ENCODE measurements at regions not wholly inside any gene's neighbourhood (a gene's known extent, or its start where the extent isn't known, plus 50 kb on each side); places are given as distances from the start of the nearest gene placed in this dataset.

DNA sequence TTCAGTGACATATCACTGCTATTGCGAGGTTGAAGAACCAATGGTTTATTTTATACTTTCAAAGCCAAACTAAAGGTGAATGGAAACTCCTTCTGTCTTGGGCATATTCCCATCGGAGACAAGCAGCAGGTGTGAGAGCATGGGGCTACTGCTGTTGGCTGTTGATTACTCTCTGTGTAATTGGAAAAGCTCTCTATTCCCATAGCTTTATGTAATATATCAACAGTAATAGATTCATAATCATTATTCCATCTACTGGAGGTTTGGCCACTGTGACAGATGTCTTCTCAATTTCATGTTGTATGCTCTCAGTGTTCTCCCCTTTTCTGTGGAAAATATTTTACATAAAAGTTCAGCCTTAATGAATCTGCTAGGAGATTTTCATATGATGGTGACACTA lies 352.0 kb downstream of the BTG1 start:
- DNase-seq (ENCODE audit: low read depth, low spot score) = no peak

DNA sequence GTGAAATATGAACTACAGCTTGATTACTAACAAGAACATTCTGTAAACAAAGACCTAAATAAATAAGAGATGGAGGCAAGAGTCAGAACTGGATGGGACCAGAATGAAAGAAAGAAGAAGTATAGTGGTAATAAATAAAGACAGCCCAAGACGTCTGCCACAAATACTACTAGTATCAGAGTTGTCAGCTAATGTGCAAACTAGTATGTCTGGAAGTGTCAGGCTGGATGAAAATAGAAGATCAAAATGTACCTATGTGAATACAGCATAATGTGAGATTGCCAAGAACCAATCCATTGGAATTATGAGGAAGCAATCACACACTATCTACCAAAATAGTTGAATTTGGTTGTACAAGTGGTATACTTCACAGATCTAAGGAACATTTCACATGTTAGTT lies 353.0 kb downstream of the BTG1 start:
- no peak for DNase-seq (ENCODE audit: low read depth, low spot score)

DNA sequence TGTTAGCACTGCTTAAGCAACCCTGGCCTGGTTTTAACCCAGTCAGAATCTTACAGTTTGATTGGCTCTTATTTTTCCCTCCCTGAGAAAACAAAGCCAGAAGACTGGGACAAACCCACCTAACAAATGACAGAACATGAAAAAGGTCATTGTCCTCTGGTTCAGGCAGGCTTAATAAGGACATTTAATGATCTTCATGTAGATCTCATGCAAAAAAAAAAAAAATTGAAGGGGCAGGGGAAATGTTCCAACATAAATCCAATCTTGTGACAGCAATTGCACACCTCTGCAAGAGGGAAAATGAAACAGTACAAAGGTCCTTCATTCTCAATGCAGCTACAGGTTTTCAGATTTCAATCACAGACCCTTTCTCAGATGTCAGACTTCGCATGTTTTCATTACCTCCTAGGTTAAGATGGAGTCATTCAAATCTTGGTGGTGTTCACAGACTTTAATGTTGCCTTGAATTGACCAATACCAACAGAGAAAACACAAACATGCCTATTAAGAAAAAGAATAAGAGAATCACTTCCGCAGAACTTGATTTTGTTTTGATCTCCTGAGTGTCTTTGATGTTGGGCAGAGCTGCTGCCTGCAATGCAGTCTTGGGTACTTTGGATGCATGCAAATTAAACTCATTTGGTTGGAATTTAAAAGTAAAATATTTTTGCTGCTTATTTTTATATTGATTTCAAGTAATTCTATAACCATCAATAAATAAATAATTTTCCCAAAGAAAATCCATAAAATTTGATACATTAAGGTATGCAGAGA lies 359.0 kb downstream of the BTG1 start:
- no peak for DNase-seq (ENCODE audit: low read depth, low spot score)

DNA sequence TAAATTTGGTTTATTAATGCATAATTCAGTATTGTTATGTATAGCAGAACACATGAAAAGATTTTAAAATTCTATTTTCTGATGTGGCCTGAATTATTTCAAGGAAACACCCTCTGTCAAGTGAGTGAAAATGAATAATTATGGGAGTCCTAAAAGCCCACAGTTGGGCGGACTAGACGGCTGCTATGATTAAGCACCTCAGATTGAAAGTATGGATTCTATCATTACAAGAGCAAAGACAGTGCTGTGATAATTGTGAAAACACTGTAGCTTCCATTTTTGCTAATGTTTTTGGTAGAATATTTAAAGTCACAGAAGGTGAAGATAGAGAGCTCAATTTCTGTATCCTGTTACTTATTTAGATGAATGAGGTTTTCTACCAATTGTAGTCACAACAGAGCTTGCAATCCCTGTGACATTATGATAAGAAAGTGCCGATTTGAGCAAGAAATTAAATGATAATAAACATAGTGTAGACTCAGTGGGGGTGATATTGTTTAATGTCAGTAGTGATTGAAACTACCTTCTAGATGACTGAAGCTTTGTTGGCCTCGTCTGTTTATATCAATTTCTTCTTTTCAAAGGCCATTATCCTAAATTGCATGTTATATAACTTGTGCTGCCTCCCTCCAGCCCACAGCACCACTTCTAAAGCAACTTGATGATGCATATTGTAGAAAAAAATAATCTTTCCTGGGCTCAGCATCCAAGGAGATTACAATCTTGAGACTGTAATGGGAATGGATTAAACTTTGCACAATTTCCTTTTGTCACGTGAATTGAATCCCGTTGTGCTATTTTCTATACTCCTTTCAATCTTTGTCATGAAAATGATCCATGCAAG lies 359.8 kb downstream of the BTG1 start:
- DNase-seq (ENCODE audit: low read depth, low spot score) = no peak

DNA sequence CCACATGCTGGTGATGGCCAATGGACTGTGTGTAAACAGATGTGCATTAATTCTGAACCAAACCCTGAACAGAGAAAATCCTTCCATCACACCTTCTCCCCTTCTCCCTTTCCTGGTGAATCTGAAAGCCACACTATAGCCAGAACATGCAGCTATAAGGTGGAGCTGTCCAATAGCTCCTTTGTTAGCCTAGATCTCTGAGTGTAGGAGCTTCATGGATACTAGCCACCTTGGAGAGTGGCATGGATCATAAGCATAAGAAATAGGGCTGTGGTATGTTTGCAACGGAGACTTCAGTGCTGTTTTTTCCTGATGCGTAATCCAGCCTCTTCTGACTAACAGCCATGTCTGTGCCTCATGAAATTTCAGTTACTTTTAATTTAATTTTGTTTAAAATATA lies 364.5 kb downstream of the BTG1 start:
- DNase-seq (ENCODE audit: low read depth, low spot score) = peak; percentile 46

DNA sequence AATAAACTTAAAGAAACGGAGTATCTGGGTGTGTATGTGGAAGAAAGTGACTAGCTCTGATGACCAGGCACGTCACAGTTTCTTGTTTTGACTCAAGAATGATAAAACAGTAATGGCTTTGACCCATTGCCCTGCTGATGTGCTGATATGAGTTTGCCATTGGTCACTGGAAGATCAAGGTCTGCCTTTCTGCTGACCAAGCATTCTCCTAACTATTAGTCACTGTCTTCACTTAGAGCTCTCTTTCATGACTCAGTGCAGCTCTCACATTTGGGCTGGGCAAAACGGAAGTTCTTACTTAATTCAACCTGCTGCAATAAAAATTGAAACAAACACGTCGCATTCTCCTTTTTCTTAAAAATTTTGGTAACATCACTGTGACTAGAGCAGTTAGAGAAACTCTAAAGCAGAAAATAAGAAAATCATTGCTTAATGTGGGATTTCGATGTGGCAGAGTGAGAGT lies 366.7 kb downstream of the BTG1 start:
- peak; percentile 75 for DNase-seq (ENCODE audit: low read depth, low spot score)

DNA sequence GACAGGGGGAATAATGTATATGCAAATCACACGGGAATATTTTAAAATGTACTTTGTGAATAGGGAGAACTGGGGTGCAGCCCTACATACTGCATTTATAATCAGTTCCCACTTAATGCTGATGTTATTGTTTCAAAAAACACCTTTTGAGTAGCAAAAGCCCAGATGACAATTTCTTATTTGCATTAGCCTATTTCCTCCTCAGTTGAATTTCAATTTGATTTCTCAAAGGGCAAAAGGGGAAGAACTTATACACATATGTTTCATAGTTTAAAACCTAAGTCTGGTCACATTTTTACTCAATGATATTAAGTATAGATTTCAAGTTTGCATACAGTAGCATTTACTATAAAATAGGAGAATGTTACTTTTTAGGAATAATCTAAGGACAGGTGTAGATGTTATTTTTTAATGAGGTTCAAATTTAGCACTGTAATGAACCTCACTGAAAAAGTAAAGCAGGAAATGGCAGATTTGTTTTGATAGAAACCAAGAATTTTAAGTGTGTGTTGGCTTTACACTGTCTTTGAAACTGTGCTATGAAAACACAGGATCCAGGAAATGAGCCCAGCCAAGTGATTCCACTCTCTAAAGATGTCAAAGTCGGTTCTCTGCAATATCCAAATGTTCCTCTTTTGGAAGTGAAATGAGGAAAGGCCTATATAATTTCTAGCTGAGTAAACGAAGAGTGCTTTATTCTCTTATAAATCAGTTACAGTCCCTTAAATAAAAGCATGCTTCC lies 367.4 kb downstream of the BTG1 start:
- peak; percentile 16 for DNase-seq (ENCODE audit: low read depth, low spot score)

DNA sequence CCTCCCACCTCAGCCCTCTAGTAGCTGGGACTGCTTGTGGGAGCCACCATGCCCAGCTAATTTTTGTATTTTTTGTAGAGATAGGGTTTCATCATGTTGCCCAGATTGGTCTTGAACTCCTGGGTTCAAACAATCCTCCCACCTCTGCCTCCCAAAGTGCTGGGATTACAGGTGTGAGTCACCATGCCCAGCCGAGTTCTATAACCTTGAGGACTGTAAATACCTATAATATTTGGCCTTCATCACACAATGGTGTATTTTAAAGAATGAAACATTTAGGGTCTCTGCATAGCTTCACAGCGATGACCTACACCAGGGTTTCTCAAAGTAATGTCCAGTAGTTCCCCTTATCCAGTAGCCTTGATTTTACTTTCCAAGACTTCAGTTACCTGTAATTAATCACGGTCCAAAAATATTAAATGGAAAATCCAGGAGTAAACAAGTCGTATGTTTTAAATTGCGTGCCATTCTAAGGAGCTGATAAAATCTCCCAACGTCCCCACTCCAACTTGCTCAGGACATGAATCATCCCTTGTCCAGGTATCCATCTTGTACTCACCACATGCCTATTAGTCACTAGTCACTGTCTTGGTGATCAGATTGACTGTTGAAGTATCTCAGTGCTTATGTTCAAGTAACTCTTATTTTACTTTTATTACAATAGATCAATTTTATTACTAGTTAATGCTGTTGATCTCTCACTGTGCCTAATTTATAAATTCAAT lies 368.2 kb downstream of the BTG1 start:
- DNase-seq (ENCODE audit: low read depth, low spot score) = peak; percentile 2

DNA sequence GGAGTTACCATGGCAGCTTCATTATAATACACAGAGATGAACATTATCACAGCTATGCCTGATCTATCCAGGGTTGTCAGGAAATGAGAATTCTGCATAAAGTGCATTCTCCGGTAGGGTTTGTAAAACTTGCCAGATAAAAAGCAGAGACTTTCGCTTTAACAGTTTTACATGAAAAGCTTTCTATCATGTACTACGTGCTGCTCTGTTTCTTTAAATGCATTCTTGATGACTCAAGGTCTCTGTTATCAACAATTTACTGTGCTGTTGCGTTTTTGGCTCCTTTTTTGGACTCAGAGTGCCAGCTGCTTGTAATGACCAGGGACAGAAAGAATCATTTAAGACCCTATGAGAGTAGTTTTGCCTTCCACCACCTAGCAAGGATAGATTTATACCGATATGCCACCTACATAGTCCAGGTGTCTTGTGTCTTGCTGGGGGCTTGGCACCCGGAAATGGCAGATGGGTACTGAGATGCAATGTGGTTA lies 371.2 kb downstream of the BTG1 start:
- DNase-seq (ENCODE audit: low read depth, low spot score) = peak; percentile 66

DNA sequence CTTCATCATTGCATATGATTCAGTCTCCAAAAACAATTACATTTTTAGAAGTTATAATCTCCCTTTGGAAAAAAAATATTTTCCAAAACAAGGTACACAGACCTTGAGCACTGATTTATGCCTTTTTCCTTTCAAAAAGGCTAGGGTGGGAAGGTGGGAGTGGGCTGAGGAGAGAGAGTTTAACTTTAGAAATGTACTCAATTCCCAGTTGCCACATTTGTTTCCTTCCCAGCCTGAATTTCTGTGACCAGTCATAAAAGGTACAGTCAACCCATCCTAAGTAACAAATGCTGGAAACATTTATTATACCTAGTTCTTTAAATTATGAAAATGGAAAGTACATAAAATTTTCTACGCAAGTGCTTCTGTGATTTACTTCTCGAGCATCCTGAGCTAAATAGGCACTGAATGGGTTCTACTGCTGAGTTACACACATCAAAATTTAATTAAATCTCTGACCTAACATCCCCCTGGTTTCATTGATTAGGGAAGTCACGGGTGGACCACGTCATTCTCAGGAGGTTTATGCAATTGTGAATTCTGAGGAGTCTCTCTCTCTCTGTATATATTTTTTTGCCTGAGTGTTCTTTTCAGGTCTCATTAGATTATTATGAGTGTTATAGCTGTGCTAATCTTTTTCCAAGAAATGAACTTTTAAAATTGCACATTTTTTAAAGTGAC lies 371.8 kb downstream of the BTG1 start:
- DNase-seq (ENCODE audit: low read depth, low spot score) = no peak

DNA sequence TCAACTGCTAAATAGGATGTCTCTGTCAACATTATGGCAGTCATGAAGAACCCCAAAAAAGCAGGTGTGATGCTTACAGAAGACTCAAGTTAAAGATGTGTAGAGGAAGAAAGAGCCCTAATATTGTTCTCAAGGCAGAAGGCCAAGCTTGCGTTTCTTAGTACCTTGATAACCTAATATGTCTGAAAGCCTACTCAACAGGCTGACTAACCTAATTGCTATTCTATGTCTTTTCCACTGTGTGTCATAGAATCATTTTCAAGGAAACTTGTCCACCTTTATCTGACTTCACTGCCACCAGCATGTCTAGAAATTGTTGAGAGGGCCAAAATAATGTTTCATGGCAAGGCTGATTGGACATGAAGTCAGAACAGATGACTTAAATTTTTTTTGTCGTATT lies 373.2 kb downstream of the BTG1 start:
- peak; percentile 10 for DNase-seq (ENCODE audit: low read depth, low spot score)

DNA sequence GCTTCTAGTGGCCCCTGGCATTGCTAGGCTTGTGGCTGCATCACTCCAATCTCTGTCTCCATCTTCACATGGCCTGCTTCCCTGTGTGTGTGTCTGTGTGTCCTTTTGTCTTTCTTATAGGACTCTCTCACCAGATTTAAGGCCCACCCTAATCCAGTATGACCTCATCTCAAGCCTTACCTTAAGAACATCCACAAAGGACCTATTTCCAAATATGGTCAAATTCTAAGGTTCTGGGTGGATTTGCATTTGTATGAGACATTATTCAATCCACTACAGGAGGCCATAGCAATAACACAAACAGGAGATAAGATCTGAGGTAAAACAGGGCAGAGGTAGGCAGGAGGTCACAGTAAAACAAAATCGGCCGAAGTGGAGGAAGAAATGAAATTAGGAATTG lies 375.9 kb downstream of the BTG1 start:
- peak; percentile 11 for DNase-seq (ENCODE audit: low read depth, low spot score)

DNA sequence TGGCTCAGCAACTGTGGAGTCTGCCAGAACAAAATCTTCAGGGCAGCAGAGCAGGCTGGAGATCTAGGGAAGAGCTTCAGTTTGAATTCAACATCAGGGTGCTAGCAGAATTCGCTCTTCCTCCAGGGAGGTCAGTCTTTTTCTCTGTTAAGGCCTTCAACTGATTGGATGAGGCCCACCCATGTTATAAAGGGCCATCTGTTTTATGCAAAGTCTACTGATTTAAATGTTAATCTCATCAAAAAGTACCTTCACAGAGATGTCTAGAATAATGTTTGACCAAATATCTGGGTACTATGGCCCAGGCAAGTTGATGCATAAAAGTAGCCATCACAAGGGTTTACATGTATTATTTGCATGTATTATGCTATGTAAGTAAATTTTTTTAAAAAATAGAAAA lies 378.4 kb downstream of the BTG1 start:
- no peak for DNase-seq (ENCODE audit: low read depth, low spot score)

DNA sequence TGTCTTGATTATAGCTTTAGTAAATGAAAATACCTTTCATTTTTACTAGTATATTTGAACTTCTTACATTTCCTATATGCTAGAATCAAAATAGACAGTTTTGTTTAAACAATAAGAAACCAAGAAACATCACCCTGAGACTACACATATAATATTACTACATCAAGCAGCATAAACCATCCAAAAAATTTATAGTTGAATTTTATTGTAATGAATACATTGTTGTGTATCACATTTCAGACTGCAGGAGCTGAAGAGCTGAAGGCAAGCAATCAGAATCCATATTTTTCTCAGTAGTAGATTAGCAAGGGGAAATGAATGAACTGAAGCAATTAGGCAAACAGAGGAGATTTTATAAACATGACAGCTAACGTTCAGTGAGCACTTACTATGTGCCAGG lies 379.2 kb downstream of the BTG1 start:
- no peak for DNase-seq (ENCODE audit: low read depth, low spot score)

DNA sequence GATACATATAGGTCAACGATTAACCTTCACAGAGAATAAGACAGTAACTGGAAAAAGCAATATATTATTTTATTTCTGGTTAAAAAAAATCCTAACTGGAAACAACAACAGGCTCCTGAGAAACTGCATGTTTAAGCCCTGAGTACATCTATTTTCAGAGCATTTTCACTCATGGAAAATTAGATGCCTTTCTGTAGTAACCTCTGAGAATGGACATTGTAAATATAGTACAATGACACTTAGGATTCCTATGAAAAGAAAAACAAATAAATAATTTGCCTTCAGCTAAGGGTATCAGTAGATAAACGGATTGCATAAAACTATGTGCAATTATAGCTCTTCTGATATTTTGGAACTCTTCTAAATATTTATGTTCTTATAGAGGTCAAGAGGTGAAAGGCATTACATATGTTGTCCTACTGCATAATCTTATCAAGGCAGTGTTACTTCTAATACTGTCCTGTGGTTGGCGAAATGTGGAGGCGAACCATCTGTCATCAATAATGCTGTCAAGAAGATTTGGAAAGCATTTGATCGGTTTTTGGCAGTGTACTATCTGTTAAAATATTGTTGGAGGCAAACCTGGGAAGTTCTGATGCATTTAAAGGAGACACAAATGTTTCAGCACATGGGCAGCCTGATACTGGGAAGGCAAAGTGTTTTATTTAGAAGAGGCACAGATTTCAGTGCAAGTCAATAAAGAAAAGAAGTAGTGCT lies 381.8 kb downstream of the BTG1 start:
- no peak for DNase-seq (ENCODE audit: low read depth, low spot score)

DNA sequence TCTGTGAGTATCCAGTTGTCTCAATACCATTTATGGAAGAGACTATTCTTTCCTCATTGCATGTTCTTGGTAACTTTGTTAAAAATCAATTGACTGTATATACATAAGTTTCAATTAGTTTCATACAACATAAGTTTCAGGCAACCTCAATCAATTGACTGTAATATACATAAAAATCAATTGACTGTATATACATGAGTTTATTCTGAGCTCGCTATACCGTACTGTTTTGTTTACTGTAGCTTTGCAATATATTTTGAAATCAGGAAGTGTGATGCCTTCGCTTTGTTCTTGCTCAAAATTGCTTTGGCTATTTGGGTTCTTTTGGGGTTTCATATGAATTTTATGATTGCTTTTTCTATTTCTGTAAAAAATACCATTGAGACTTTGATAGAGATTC lies 392.0 kb downstream of the BTG1 start:
- DNase-seq (ENCODE audit: low read depth, low spot score) = no peak

DNA sequence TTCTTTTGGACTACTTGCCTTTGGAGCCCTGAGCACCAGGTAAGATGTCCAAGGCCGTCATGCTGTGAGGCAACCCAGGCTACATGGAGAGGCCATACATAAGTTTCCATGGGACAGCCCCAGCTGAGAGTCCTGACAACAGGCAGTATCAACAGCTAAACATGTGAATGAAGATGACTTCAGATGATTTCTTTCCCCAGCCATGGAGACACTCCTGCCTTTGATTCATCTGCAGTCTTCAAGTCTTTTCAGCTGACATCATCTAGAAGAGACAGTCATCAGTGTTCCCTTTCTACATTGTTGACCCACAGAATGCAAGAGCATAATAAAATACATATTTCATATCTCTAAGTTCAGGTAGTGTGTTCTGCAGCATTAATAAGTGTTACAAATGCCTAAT lies 398.7 kb downstream of the BTG1 start:
- no peak for DNase-seq (ENCODE audit: low read depth, low spot score)

DNA sequence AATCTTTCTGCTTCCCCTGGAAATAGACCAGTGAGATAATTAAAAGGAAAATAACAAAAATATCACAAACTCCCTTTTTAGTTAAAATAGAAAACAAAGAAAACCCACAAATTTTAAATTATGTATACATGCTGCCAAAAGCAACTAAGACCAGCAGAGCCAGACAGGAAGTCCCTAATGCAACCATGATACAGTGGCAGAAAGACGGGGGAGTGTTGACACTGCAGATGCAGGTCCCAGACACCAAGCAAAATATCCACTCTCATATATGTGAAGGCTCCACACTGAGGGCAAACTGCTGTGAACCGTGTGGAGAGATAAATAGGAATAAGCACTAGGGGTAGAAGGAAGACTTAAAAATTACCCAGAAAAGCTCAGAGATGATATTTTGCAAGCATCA lies 401.0 kb downstream of the BTG1 start:
- DNase-seq (ENCODE audit: low read depth, low spot score) = peak; percentile 20

DNA sequence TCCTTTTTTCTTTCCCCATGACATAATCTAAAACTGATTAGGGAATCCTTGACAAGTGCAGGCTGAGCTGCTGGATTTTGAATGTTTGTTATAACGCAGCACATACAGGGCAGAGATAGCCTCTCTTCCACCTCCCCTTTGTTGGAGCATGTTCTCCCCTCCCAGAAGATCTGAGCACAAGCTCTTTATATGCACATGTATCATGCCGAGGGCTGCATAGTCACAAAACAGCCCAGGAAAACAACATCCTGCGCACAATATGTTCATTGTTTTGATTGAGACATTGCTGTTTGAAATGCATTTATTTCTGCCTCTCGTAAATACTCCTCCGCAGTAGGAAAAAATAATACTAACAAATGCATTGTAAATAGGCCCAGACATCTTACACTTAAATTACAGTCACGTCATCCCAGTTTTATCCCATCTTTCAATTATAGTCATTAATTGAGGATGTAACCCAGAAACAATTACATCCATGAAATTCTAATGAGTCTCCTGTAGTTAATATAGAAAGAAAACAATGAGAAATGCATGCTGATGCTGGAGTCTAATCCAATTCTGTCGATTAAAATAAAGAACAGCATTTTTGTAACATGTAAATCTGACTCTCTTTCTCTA lies 401.8 kb downstream of the BTG1 start:
- DNase-seq (ENCODE audit: low read depth, low spot score) = no peak

DNA sequence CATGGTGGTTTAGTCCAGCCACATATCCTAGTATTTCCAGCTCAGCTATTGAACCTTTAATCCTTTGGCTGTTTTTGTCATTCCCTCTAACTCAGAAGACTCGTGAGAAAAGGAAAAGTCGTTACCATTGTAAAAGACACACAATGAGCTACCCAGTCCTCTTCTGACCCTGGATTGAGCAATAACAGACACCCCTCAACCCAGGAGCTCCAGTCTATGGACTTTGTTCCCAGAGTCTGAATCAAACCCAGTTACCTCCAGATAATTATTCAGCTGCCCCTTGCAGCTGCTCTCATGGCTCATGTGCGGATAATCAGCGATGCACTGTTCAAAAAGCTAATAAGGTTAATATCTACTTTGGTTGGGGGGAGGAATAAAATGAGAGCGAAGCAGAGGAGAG lies 402.4 kb downstream of the BTG1 start:
- no peak for DNase-seq (ENCODE audit: low read depth, low spot score)
